Esophagus squamous epithelium (tissue), 5 donors: ENCODE measurements at regions not wholly inside any gene's neighbourhood (a gene's known extent, or its start where the extent isn't known, plus 50 kb on each side); places are given as distances from the start of the nearest gene placed in this dataset.

ENCODE experiments used
- DNase-seq: peaks from one replicate; lab custom pipeline; 2025; lab: John Stamatoyannopoulos, UW
- H3K27ac ChIP-seq, 4 donors: fragments of 200-600 bp; sonication (generic); one replicate each; pipeline ENCODE4 v1.5.1; 2016 to 2019; ENCODE audit warnings: mild to moderate bottlenecking in 1 of 4
- H3K27me3 ChIP-seq, 4 donors: fragments of 200-600 bp; sonication (generic); 1 replicate in 3 of 4; 2 replicates in 1 of 4; pipeline versions ENCODE4 v1.5.1 to v1.6.0; 2017 to 2021; ENCODE audit warnings: antibody characterized with exemption in 1 of 4
- H3K36me3 ChIP-seq, 3 donors: fragments of 200-600 bp; sonication (generic); one replicate each; pipeline ENCODE4 v1.5.1; 2016 to 2019
- H3K4me1 ChIP-seq, 3 donors: fragments of 200-600 bp; sonication (generic); one replicate each; pipeline ENCODE4 v1.5.1; 2017 to 2019
- H3K4me3 ChIP-seq, 4 donors: fragments of 200-600 bp; sonication (generic); 1 replicate in 3 of 4; 2 replicates in 1 of 4; pipeline ENCODE4 v1.5.1; 2016 to 2019; ENCODE audit warnings: mild to moderate bottlenecking in 2 of 4, moderate library complexity in 1 of 4
- H3K9me3 ChIP-seq, 3 donors: fragments of 200-600 bp; sonication (generic); one replicate each; pipeline ENCODE4 v1.5.1; 2016 to 2019
- POLR2A ChIP-seq, 4 donors: fragments of 450-650 bp; IDR thresholded peaks; one replicate each; pipeline ENCODE4 v1.6.1; 2017; ENCODE audit warnings: antibody characterized with exemption in 4 of 4, mild to moderate bottlenecking in 4 of 4, moderate library complexity in 3 of 4
- WGBS, 2 donors: methylation state at CpG; one replicate each; pipeline ENCODE4 v1.1.5; 2018; 5-methylcytosine and 5-hydroxymethylcytosine counted together
- intact Hi-C: fragments of 100-400 bp; cut with DNase I; formaldehyde crosslinking; loops from one replicate; pipeline ENCODE4 v1.15.0; 2022
- TF ChIP-seq, protein P1 (sequence below), 6 experiments: fragments of 450-650 bp in 4 of 6; fragments of 200-600 bp in 2 of 6; sonication (generic) in 2 of 6; IDR thresholded peaks; one replicate each; pipeline ENCODE4 v1.5.1; 2016 to 2019; ENCODE audit warnings: antibody characterized with exemption in 6 of 6, mild to moderate bottlenecking in 4 of 6, moderate library complexity in 4 of 6
- donor health status: DM: yes; HTN: yes; CAD: no.

DNA sequence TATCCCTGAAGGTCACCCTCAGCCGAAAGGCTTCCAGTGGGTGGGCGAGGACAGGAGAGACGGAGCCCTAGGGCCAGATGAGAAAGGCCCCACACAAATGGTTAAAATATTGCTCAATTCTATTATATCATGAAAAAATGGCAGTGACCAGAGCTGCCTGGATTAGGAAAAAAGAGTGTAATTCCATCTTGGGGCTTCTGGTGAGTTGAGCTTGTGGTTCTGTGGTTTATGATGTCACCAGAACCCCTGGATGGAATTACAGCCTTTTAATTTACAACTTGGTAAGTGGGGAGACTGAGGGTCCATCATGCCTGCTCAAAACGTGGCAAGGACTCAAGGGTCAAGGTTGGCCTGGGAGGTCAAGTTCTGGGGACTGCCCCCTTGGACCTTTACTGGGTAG, 55.5 kb upstream of the STC2 start:
- no peak overlapping the region for H3K4me3 ChIP-seq
- WGBS, 2 donors, result 73 to 81% methylated on average over 4 of the region's 4 CpGs
- intact Hi-C loops, result no loop called here
- H3K27ac ChIP-seq, result no peak overlapping the region
- H3K4me1 ChIP-seq, result no peaks in the 10 kb centered on the region
- H3K36me3 ChIP-seq, result no peaks in the 10 kb centered on the region
- H3K27me3 ChIP-seq, result peaks cover 0 to 10% (median 0%) of the 10 kb centered on the region in 4 donors
- DNase-seq, result no peak
- TF ChIP-seq POLR2A (IDR thresholded peaks at IDR 0.05), result no peak
- TF ChIP-seq, protein P1, sequence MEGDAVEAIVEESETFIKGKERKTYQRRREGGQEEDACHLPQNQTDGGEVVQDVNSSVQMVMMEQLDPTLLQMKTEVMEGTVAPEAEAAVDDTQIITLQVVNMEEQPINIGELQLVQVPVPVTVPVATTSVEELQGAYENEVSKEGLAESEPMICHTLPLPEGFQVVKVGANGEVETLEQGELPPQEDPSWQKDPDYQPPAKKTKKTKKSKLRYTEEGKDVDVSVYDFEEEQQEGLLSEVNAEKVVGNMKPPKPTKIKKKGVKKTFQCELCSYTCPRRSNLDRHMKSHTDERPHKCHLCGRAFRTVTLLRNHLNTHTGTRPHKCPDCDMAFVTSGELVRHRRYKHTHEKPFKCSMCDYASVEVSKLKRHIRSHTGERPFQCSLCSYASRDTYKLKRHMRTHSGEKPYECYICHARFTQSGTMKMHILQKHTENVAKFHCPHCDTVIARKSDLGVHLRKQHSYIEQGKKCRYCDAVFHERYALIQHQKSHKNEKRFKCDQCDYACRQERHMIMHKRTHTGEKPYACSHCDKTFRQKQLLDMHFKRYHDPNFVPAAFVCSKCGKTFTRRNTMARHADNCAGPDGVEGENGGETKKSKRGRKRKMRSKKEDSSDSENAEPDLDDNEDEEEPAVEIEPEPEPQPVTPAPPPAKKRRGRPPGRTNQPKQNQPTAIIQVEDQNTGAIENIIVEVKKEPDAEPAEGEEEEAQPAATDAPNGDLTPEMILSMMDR (IDR thresholded peaks at IDR 0.05), result no peak
- H3K9me3 ChIP-seq, result no peaks in the 10 kb centered on the region

DNA sequence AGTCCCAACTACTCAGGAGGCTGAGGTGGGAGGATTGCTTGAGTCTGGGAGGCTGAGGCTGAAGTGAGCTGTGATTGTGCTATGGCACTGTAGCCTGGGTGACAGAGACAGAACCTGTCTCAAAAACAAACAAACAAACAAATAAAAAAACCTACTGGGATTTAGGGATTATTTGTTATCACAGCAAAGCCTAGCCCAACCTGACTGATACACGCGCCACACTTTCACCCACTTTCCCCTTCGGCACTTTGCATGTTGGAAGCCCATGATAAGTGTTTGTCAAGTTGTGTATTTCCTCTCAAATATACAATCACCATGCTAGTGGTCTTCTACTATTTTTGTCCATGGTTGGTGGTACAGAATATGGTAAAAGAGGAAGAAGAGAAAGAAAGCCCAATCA, 50.5 kb upstream of the STC2 start:
- Histone ChIP-seq H3K27ac (no peak overlapping the region), H3K4me1 (no peaks in the 10 kb centered on the region), H3K27me3 (peaks cover 0 to 10% (median 0%) of the 10 kb centered on the region in 4 donors), H3K36me3 (no peaks in the 10 kb centered on the region), H3K9me3 (no peaks in the 10 kb centered on the region), H3K4me3 (no peak overlapping the region)
- DNase-seq, result no peak
- whole genome bisulfite sequencing, 2 donors, result 85 to 96% methylated on average over 3 of the region's 3 CpGs
- intact Hi-C loops, result no loop called here
- TF ChIP-seq POLR2A (IDR thresholded peaks at IDR 0.05), result no peak
- TF ChIP-seq, protein P1 (IDR thresholded peaks at IDR 0.05), result no peak
